ENCODE measurements at regions not wholly inside any gene's neighbourhood (a gene's known extent, or its start where the extent isn't known, plus 50 kb on each side); places are given as distances from the start of the nearest gene placed in this dataset.

DNA sequence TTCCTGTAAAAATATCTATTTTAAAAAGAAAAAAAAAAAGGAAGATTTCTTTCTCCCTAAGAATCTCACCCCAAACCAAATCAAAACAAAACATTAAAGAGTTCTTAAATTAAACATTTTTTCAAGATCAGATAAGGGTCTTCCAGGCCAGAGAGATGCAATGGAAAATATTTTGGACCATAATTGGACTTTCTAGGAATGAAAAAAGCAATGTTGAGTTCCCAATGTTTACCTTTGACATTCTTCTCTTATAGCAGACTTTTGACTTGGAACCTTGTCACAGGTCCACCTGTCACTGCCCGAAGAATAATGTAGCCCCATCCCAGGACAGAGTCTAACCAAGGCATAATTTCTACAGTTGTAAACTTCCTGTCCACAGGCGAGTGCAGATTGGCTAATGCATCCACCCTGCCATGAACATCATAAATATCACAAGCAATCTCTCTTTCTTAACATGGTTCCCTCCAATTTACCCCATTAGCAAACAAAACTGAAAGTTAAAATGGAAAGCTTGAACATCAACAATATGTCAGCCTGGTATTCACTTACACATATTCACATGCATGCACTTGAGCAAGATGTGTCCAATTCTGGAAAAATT, 121.7 kb upstream of the ZNF366 start:
- intact Hi-C loops (cut with micrococcal nuclease): no loop called here
- TF ChIP-seq, protein P1, sequence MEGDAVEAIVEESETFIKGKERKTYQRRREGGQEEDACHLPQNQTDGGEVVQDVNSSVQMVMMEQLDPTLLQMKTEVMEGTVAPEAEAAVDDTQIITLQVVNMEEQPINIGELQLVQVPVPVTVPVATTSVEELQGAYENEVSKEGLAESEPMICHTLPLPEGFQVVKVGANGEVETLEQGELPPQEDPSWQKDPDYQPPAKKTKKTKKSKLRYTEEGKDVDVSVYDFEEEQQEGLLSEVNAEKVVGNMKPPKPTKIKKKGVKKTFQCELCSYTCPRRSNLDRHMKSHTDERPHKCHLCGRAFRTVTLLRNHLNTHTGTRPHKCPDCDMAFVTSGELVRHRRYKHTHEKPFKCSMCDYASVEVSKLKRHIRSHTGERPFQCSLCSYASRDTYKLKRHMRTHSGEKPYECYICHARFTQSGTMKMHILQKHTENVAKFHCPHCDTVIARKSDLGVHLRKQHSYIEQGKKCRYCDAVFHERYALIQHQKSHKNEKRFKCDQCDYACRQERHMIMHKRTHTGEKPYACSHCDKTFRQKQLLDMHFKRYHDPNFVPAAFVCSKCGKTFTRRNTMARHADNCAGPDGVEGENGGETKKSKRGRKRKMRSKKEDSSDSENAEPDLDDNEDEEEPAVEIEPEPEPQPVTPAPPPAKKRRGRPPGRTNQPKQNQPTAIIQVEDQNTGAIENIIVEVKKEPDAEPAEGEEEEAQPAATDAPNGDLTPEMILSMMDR (IDR thresholded peaks at IDR 0.05; ENCODE audit: borderline replicate concordance): no peak

DNA sequence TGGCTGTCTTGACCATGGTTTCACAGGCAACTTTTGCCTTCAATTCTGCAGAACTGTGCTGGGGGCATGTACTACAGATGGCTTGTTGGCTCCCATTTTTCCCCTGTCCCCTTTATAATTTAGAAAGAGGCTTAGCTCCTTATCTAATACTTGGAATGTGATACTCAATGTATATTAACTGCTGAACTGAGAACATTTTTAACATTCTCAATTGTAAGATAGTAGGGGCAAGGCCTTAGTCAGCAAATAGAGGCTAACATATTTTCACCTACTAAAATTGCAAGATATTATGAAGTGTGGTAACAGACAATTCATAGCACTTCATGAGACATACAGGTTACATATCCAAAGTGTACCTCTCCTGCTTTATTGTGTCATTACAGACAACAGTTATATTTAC, 118.1 kb upstream of the ZNF366 start:
- Histone ChIP-seq H3K27ac (replicated peaks) (no peak overlapping the region), H3K4me1 (peaks cover 6% of the 10 kb centered on the region), H3K27me3 (ENCODE audit: low read depth) (peaks cover 6% of the 10 kb centered on the region), H3K4me3 (no peak overlapping the region), H3K9me3 (replicated peaks) (no peaks in the 10 kb centered on the region), H3K36me3 (no peaks in the 10 kb centered on the region)
- no peak for DNase-seq
- TF ChIP-seq, protein P1 (IDR thresholded peaks at IDR 0.05; ENCODE audit: borderline replicate concordance): no peak
- intact Hi-C loops (cut with micrococcal nuclease): no loop called here

More for the DNA sequence above, 121.7 kb upstream of the ZNF366 start:
- H3K27me3 ChIP-seq (ENCODE audit: low read depth): peaks cover 6% of the 10 kb centered on the region
- H3K4me1 ChIP-seq: no peaks in the 10 kb centered on the region
- H3K4me3 ChIP-seq: no peak overlapping the region
- no peaks in the 10 kb centered on the region for H3K36me3 ChIP-seq
- no peak overlapping the region for H3K27ac ChIP-seq (replicated peaks)
- no peaks in the 10 kb centered on the region for H3K9me3 ChIP-seq (replicated peaks)
- no peak for DNase-seq

GRCh38 chr5:72624641-72625236, 117.5 kb upstream of the ZNF366 start:
- H3K36me3 ChIP-seq: no peaks in the 10 kb centered on the region
- TF ChIP-seq, protein P1 (IDR thresholded peaks at IDR 0.05; ENCODE audit: borderline replicate concordance): no peak
- no peaks in the 10 kb centered on the region for H3K27me3 ChIP-seq (ENCODE audit: low read depth)
- DNase-seq: no peak
- no peak overlapping the region for H3K27ac ChIP-seq (replicated peaks)
- intact Hi-C loops (cut with micrococcal nuclease): no loop called here
- H3K4me3 ChIP-seq: no peak overlapping the region
- H3K4me1 ChIP-seq: peaks cover 6% of the 10 kb centered on the region
- H3K9me3 ChIP-seq (replicated peaks): no peaks in the 10 kb centered on the region

GRCh38 chr5:72623936-72624335, 116.7 kb upstream of the ZNF366 start:
- DNase-seq: no peak
- intact Hi-C loops (cut with micrococcal nuclease): no loop called here
- Histone ChIP-seq H3K36me3 (no peaks in the 10 kb centered on the region), H3K27me3 (ENCODE audit: low read depth) (no peaks in the 10 kb centered on the region), H3K4me3 (no peak overlapping the region), H3K4me1 (peaks cover 6% of the 10 kb centered on the region), H3K9me3 (replicated peaks) (no peaks in the 10 kb centered on the region), H3K27ac (replicated peaks) (no peak overlapping the region)
- TF ChIP-seq, protein P1 (IDR thresholded peaks at IDR 0.05; ENCODE audit: borderline replicate concordance): no peak

DNA sequence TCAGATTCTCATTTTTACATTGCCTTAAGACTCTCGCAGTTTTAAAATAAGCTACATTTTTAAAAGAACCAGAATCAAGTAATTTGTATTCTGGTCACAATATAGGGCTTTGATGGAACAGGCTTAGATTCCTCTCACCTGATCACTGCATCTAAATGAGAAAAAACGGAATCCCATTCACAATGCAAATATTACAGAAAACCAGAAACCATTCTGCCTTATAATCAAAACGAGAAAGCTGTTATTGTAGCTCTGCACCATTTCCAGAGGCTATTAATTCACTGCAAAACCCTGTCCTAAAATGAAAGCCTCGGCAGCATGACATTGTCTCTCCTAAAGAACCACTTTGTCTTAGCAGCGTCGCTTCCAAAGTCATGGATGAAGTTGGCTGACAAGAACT, 116.1 kb upstream of the ZNF366 start:
- Histone ChIP-seq H3K27ac (replicated peaks) (no peak overlapping the region), H3K9me3 (replicated peaks) (no peaks in the 10 kb centered on the region), H3K36me3 (no peaks in the 10 kb centered on the region), H3K4me3 (no peak overlapping the region), H3K27me3 (ENCODE audit: low read depth) (no peaks in the 10 kb centered on the region), H3K4me1 (peaks cover 6% of the 10 kb centered on the region)
- TF ChIP-seq, protein P1 (IDR thresholded peaks at IDR 0.05; ENCODE audit: borderline replicate concordance): no peak
- no peak for DNase-seq
- intact Hi-C loops (cut with micrococcal nuclease): no loop called here
